GM19035 (cell line): ENCODE measurements at regions not wholly inside any gene's neighbourhood (a gene's known extent, or its start where the extent isn't known, plus 50 kb on each side); places are given as distances from the start of the nearest gene placed in this dataset.

Experiments used
- ATAC-seq: cut with Tn5 transposase; IDR thresholded peaks from one replicate; pipeline ENCODE4 v1.9.1; 2021; ENCODE audit not compliant: unreplicated experiment

GRCh38 chr5:161134956-161135355 is 282.9 kb upstream of the ATP10B start:
- no peak for ATAC-seq

- ATAC-seq, result no peak
These were observed 282.1 kb upstream of the ATP10B start for GRCh38 chr5:161134083-161134482.

- ATAC-seq, result no peak
These were observed 263.9 kb upstream of the ATP10B start for GRCh38 chr5:161115941-161116340.

- no peak for ATAC-seq
These were observed 260.4 kb upstream of the ATP10B start for GRCh38 chr5:161112371-161112770.

GRCh38 chr5:161105525-161105924 is 253.5 kb upstream of the ATP10B start:
- no peak for ATAC-seq

- ATAC-seq, result no peak
These were observed 246.5 kb upstream of the ATP10B start for GRCh38 chr5:161098516-161098915.

- ATAC-seq, result no peak
These were observed 244.6 kb upstream of the ATP10B start for GRCh38 chr5:161096581-161096980.

GRCh38 chr5:161095953-161096352 is 243.9 kb upstream of the ATP10B start:
- ATAC-seq, result no peak

GRCh38 chr5:161094411-161094810 is 242.4 kb upstream of the ATP10B start:
- no peak for ATAC-seq

- no peak for ATAC-seq
These were observed 241.1 kb upstream of the ATP10B start for GRCh38 chr5:161093100-161093499.

GRCh38 chr5:161089569-161089968 is 237.6 kb upstream of the ATP10B start:
- no peak for ATAC-seq

GRCh38 chr5:161086461-161086860 is 234.4 kb upstream of the ATP10B start:
- ATAC-seq, result no peak

GRCh38 chr5:161085056-161085455 is 233.0 kb upstream of the ATP10B start:
- no peak for ATAC-seq

GRCh38 chr5:161084115-161084514 is 232.1 kb upstream of the ATP10B start:
- ATAC-seq, result no peak

- no peak for ATAC-seq
These were observed 226.8 kb upstream of the ATP10B start for GRCh38 chr5:161078793-161079192.

GRCh38 chr5:161077936-161078545 is 226.0 kb upstream of the ATP10B start:
- ATAC-seq, result no peak

- ATAC-seq, result no peak
These were observed 225.5 kb upstream of the ATP10B start for GRCh38 chr5:161077496-161077895.

GRCh38 chr5:161064781-161065180 is 212.8 kb upstream of the ATP10B start:
- ATAC-seq, result no peak

GRCh38 chr5:161064297-161064696 is 212.3 kb upstream of the ATP10B start:
- no peak for ATAC-seq

GRCh38 chr5:161058781-161059180 is 206.8 kb upstream of the ATP10B start:
- ATAC-seq, result no peak

GRCh38 chr5:161051920-161052500 is 200.0 kb upstream of the ATP10B start:
- ATAC-seq, result no peak

- no peak for ATAC-seq
These were observed 195.0 kb upstream of the ATP10B start for GRCh38 chr5:161047024-161047423.

GRCh38 chr5:161042862-161043261 is 190.9 kb upstream of the ATP10B start:
- no peak for ATAC-seq
